HEK293 (cell line): ENCODE measurements at regions not wholly inside any gene's neighbourhood (a gene's known extent, or its start where the extent isn't known, plus 50 kb on each side); places are given as distances from the start of the nearest gene placed in this dataset.

Source experiments
- ATF2 ChIP-seq: fragments of 450-650 bp; formaldehyde crosslinking; IDR thresholded peaks from 2 replicates; pipeline ENCODE4 v1.5.1; 2016; ENCODE audit warnings: missing biosample characterization, missing genetic modification characterization, low read depth
- CTCF ChIP-seq: fragments of 450-650 bp; formaldehyde crosslinking; IDR thresholded peaks from 2 replicates; pipeline ENCODE4 v1.5.1; 2016; ENCODE audit warnings: missing biosample characterization, missing genetic modification characterization
- HOXA7 ChIP-seq: sonication (generic); formaldehyde crosslinking; IDR thresholded peaks from 2 replicates; pipeline ENCODE4 v1.8.1; 2022; ENCODE audit warnings: missing genetic modification reagents, borderline replicate concordance
- PRDM6 ChIP-seq: fragments of 450-650 bp; formaldehyde crosslinking; IDR thresholded peaks from 2 replicates; pipeline ENCODE4 v1.5.1; 2017; ENCODE audit warnings: missing biosample characterization, missing genetic modification characterization
- YY1 ChIP-seq: fragments of 450-650 bp; formaldehyde crosslinking; IDR thresholded peaks from 2 replicates; pipeline ENCODE4 v1.5.1; 2018; ENCODE audit warnings: missing biosample characterization, missing genetic modification characterization
- ZFHX2 ChIP-seq: fragments of 450-650 bp; formaldehyde crosslinking; conservative IDR thresholded peaks from 2 replicates; pipeline ENCODE4 v1.5.1; 2016; ENCODE audit warnings: missing biosample characterization, missing genetic modification characterization
- ZNF114 ChIP-seq: fragments of 450-650 bp; formaldehyde crosslinking; IDR thresholded peaks from 2 replicates; pipeline ENCODE4 v1.5.0; 2017; ENCODE audit warnings: missing biosample characterization, missing genetic modification characterization
- ZNF223 ChIP-seq: fragments of 450-650 bp; formaldehyde crosslinking; IDR thresholded peaks from 2 replicates; pipeline ENCODE4 v1.5.1; 2016; ENCODE audit warnings: missing biosample characterization, missing genetic modification characterization
- ZNF335 ChIP-seq: fragments of 450-650 bp; formaldehyde crosslinking; conservative IDR thresholded peaks from 2 replicates; pipeline ENCODE4 v1.5.1; 2016; ENCODE audit warnings: missing biosample characterization, missing genetic modification characterization
- ZNF416 ChIP-seq: fragments of 450-650 bp; formaldehyde crosslinking; IDR thresholded peaks from 2 replicates; pipeline ENCODE4 v1.5.1; 2016; ENCODE audit warnings: missing biosample characterization, missing genetic modification characterization
- ZNF473 ChIP-seq: fragments of 450-650 bp; formaldehyde crosslinking; IDR thresholded peaks from 2 replicates; pipeline ENCODE4 v1.5.1; 2017; ENCODE audit warnings: missing biosample characterization, missing genetic modification characterization
- ZNF521 ChIP-seq: fragments of 450-650 bp; formaldehyde crosslinking; IDR thresholded peaks from 2 replicates; pipeline ENCODE4 v1.5.1; 2017; ENCODE audit warnings: missing biosample characterization, mild to moderate bottlenecking, missing genetic modification characterization

GRCh38 chr11:81301166-81301830, 1432.4 kb downstream of the FAM181B start:
- TF ChIP-seq PRDM6 = no peak
- no peak for TF ChIP-seq CTCF (tag by site-specific recombination)
- TF ChIP-seq ZNF335 = no peak
- TF ChIP-seq ATF2 (tag by site-specific recombination) = no peak
- no peak for TF ChIP-seq ZNF223
- TF ChIP-seq ZNF521 (tag by site-specific recombination) = no peak
- TF ChIP-seq ZNF416 = no peak
- no peak for TF ChIP-seq ZNF473
- no peak for TF ChIP-seq ZNF114
- no peak for TF ChIP-seq YY1
- no peak for TF ChIP-seq ZFHX2 (tag by site-specific recombination)
- TF ChIP-seq HOXA7 = no peak
